Endothelial cell (in vitro differentiated cells): ENCODE measurements at regions not wholly inside any gene's neighbourhood (a gene's known extent, or its start where the extent isn't known, plus 50 kb on each side); places are given as distances from the start of the nearest gene placed in this dataset.

Experiments used
- DNase-seq: peaks from one replicate; pipeline ENCODE4 v3.0.0; 2021; ENCODE audit warnings: low spot score
- H3K27ac Mint-ChIP-seq: one replicate; pipeline ENCODE4 v1.8.0; 2021; ENCODE audit warnings: mixed read lengths, inconsistent platforms; ENCODE audit not compliant: unreplicated experiment
- H3K27me3 Mint-ChIP-seq: one replicate; pipeline ENCODE4 v1.8.0; 2021; ENCODE audit warnings: mild to moderate bottlenecking, moderate library complexity, mixed read lengths, inconsistent platforms; ENCODE audit not compliant: unreplicated experiment
- H3K36me3 Mint-ChIP-seq: one replicate; pipeline ENCODE4 v1.8.0; 2021; ENCODE audit warnings: mild to moderate bottlenecking, low read depth, mixed read lengths, inconsistent platforms; ENCODE audit not compliant: unreplicated experiment
- H3K4me1 Mint-ChIP-seq: one replicate; pipeline ENCODE4 v1.8.0; 2021; ENCODE audit warnings: mild to moderate bottlenecking, mixed read lengths, inconsistent platforms; ENCODE audit not compliant: unreplicated experiment
- H3K4me3 Mint-ChIP-seq: one replicate; pipeline ENCODE4 v1.8.0; 2021; ENCODE audit warnings: mild to moderate bottlenecking, mixed read lengths, inconsistent platforms; ENCODE audit not compliant: unreplicated experiment
- H3K9me3 Mint-ChIP-seq: one replicate; pipeline ENCODE4 v1.8.0; 2021; ENCODE audit warnings: mixed read lengths, inconsistent platforms; ENCODE audit not compliant: unreplicated experiment
- TF ChIP-seq, protein P1 (sequence below): fragments of 200-600 bp; sonication (generic); IDR thresholded peaks from one replicate; pipeline ENCODE4 v1.5.0; 2021; ENCODE audit warnings: antibody characterized with exemption; ENCODE audit not compliant: unreplicated experiment

DNA sequence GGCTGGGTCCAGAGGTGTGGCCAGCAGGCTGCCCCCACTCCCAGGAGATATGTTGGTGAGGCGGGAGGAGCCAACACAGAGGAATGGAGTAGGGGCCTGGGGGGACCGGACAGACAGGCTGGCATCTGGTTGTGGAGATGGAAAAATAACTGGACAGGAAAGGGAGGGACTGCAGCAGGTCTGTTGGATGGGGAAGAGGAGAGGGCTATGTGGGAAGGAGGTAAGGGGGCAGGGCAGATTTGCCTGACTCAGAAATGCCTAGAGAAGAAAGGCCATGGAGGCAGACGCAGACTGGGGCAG lies 160.4 kb downstream of the TRIM29 start:
- no peaks in the 10 kb centered on the region for H3K9me3 Mint-ChIP-seq
- peaks cover 6% of the 10 kb centered on the region for H3K27me3 Mint-ChIP-seq
- H3K27ac Mint-ChIP-seq = no peak overlapping the region
- H3K4me3 Mint-ChIP-seq = no peak overlapping the region
- TF ChIP-seq, protein P1, sequence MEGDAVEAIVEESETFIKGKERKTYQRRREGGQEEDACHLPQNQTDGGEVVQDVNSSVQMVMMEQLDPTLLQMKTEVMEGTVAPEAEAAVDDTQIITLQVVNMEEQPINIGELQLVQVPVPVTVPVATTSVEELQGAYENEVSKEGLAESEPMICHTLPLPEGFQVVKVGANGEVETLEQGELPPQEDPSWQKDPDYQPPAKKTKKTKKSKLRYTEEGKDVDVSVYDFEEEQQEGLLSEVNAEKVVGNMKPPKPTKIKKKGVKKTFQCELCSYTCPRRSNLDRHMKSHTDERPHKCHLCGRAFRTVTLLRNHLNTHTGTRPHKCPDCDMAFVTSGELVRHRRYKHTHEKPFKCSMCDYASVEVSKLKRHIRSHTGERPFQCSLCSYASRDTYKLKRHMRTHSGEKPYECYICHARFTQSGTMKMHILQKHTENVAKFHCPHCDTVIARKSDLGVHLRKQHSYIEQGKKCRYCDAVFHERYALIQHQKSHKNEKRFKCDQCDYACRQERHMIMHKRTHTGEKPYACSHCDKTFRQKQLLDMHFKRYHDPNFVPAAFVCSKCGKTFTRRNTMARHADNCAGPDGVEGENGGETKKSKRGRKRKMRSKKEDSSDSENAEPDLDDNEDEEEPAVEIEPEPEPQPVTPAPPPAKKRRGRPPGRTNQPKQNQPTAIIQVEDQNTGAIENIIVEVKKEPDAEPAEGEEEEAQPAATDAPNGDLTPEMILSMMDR = no peak
- H3K36me3 Mint-ChIP-seq = no peaks in the 10 kb centered on the region
- DNase-seq = no peak
- peaks cover 3% of the 10 kb centered on the region for H3K4me1 Mint-ChIP-seq

DNA sequence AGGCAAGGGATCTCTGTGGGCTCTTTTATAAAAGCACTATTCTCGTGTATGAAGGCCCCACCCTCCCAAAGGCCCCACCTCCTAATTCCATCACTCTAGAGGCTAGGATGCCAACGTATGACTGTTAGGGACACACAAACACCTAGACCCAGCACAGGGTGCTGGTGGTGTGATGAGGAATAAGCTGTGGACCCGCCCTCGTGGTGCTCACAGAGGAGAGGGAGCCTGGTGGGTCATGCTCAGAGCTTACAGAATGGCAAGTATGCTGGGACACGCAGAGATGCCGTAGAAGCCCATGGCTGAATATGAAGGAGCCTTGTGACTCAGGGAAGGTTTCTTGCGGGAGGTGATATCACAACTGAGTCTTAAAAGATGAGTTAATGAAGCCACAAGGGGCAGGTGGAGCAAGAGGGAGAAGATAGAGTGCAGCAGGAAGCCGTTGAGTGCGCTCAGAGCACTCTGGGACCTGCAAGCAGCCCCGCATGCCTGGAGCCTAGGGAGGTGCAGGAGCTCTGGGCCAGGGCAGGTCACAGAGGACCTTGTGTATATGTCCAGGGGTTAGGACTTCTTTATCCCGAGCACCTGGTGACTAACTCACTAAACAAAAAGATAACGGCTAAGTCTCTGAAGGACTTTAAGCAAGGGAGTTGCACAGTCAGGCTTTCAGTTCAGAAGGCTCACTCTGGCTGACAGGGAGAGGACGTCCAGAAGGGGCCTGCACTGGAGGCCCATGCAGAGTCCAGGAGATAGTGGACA lies 160.9 kb downstream of the TRIM29 start:
- DNase-seq = no peak
- H3K27me3 Mint-ChIP-seq = peaks cover 6% of the 10 kb centered on the region
- TF ChIP-seq, protein P1 = no peak
- no peak overlapping the region for H3K27ac Mint-ChIP-seq
- no peak overlapping the region for H3K4me3 Mint-ChIP-seq
- no peaks in the 10 kb centered on the region for H3K9me3 Mint-ChIP-seq
- H3K4me1 Mint-ChIP-seq = peaks cover 3% of the 10 kb centered on the region
- no peaks in the 10 kb centered on the region for H3K36me3 Mint-ChIP-seq

DNA sequence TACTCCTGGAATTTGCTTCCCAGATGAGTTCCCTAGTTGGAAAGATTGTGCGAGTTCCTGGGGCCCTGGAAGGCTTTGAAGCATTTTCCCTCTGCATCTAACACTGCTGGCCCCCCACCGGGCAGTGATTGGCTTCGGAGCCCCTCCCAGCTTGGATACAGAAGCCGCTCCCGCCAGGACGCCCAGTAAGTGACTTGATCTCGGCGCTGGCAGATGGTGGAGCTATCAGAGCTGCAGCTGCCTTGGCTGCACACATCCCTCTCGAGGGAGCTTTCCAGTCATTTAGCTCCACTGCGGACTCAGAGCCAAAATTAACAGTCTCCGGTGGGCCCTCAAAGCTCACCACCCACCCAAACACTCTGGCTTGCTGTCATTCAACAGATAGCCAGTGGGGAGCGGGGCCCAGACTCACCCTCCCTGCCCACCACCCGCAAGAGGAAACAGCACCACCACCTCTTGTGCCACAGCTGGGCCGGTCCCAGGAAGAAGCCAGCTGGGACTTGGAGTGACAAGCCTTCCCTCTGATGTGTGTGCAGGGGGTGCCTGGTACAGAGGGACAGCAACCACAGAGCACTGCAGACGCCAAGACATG lies 162.3 kb downstream of the TRIM29 start:
- Mint-ChIP-seq H3K9me3 (no peaks in the 10 kb centered on the region), H3K27ac (no peak overlapping the region), H3K36me3 (no peaks in the 10 kb centered on the region), H3K27me3 (peaks cover 6% of the 10 kb centered on the region), H3K4me1 (peaks cover 3% of the 10 kb centered on the region), H3K4me3 (no peak overlapping the region)
- TF ChIP-seq, protein P1 = no peak
- no peak for DNase-seq

DNA sequence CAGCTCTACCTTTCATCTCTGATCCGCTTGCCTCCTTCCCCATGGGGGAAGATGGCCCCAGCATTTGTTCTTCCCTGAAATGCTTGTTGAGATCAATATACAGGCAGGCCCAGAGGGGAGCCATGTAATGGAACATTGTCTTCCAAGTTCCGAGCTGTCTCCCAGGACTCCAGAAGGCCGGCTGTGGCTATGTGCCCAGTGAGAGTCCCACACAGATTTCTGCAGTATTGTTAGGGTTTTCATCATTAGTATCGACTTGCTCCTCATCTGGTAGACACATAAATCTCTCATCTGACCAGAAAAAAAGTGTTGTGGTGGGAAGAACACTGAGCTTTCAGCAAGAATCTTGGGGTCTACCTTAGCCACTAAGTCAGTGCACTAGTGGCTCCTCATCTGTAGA lies 163.4 kb downstream of the TRIM29 start:
- TF ChIP-seq, protein P1 = no peak
- no peak overlapping the region for H3K4me3 Mint-ChIP-seq
- H3K4me1 Mint-ChIP-seq = no peaks in the 10 kb centered on the region
- no peak for DNase-seq
- peaks cover 5% of the 10 kb centered on the region for H3K27me3 Mint-ChIP-seq
- no peak overlapping the region for H3K27ac Mint-ChIP-seq
- no peaks in the 10 kb centered on the region for H3K9me3 Mint-ChIP-seq
- no peaks in the 10 kb centered on the region for H3K36me3 Mint-ChIP-seq

DNA sequence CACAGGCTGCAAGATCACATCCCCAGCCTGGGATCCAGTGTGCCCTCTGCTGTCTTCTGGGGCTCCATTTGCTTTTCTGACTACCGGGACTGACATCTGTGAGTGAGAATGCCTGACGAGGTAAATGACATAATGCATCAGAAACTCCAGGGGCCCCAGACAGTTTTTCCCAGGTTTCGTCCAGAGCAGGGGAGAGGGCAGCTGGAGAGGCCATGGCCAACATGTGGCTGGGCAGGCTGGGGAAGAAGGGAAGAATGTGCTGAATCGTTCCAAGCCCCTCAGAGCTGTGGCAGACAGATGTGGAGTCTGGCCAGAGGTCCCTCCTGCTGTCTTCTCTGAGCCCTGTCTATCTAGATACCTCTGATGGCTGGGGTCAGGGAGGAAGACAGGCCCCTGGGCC lies 163.9 kb downstream of the TRIM29 start:
- no peaks in the 10 kb centered on the region for H3K36me3 Mint-ChIP-seq
- TF ChIP-seq, protein P1 = no peak
- H3K27ac Mint-ChIP-seq = no peak overlapping the region
- peaks cover 5% of the 10 kb centered on the region for H3K27me3 Mint-ChIP-seq
- H3K4me1 Mint-ChIP-seq = no peaks in the 10 kb centered on the region
- no peaks in the 10 kb centered on the region for H3K9me3 Mint-ChIP-seq
- H3K4me3 Mint-ChIP-seq = no peak overlapping the region
- no peak for DNase-seq
